Upper lobe of left lung (tissue), 4 donors: ENCODE measurements at regions not wholly inside any gene's neighbourhood (a gene's known extent, or its start where the extent isn't known, plus 50 kb on each side); places are given as distances from the start of the nearest gene placed in this dataset.

Experiments
- EP300 ChIP-seq, 4 donors: sonication (generic); formaldehyde crosslinking; IDR thresholded peaks; one replicate each; pipeline ENCODE4 v1.5.1; 2017; ENCODE audit warnings: antibody characterized with exemption in 4 of 4, control low read depth in 2 of 4
- POLR2A ChIP-seq, 4 donors: fragments of 450-650 bp; IDR thresholded peaks; one replicate each; pipeline ENCODE4 v1.5.1; 2016 to 2017; ENCODE audit warnings: antibody characterized with exemption in 4 of 4, mild to moderate bottlenecking in 2 of 4
- POLR2AphosphoS5 ChIP-seq, 2 donors: sonication (generic); formaldehyde crosslinking; IDR thresholded peaks; one replicate each; pipeline ENCODE4 v1.5.1; 2017; ENCODE audit warnings: antibody characterized with exemption in 2 of 2
- TF ChIP-seq, protein P1 (sequence below), 6 experiments: fragments of 450-650 bp in 4 of 6; fragments of 200-600 bp in 2 of 6; sonication (generic) in 2 of 6; IDR thresholded peaks; one replicate each; pipeline ENCODE4 v1.5.1; 2016 to 2019; ENCODE audit warnings: antibody characterized with exemption in 6 of 6

DNA sequence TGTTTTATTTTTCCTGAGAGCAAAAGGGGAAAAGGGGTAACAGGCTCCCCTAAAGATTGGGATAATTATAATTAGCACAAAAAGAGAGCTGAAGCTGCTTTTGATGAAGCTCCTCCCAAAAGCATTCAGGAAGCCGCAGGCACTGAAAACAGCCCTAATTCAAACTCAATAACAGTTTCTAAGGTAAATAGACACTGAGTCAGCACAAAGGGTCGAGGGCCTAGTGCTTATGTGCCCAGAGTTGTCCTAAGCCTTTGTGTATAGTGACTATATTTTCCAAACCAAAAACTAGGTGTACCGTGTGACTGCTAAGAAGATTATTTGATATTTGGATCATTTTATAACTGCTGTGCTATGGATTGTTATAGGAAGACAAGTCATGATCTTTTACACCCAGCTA lies 67.7 kb downstream of the HMHB1 start:
- TF ChIP-seq, protein P1, sequence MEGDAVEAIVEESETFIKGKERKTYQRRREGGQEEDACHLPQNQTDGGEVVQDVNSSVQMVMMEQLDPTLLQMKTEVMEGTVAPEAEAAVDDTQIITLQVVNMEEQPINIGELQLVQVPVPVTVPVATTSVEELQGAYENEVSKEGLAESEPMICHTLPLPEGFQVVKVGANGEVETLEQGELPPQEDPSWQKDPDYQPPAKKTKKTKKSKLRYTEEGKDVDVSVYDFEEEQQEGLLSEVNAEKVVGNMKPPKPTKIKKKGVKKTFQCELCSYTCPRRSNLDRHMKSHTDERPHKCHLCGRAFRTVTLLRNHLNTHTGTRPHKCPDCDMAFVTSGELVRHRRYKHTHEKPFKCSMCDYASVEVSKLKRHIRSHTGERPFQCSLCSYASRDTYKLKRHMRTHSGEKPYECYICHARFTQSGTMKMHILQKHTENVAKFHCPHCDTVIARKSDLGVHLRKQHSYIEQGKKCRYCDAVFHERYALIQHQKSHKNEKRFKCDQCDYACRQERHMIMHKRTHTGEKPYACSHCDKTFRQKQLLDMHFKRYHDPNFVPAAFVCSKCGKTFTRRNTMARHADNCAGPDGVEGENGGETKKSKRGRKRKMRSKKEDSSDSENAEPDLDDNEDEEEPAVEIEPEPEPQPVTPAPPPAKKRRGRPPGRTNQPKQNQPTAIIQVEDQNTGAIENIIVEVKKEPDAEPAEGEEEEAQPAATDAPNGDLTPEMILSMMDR (IDR thresholded peaks at IDR 0.05): no peak
- TF ChIP-seq POLR2A (IDR thresholded peaks at IDR 0.05): no peak
- TF ChIP-seq POLR2AphosphoS5 (IDR thresholded peaks at IDR 0.05): no peak
- TF ChIP-seq EP300 (IDR thresholded peaks at IDR 0.05): no peak
